HL-60 (cell line): ENCODE measurements at regions not wholly inside any gene's neighbourhood (a gene's known extent, or its start where the extent isn't known, plus 50 kb on each side); places are given as distances from the start of the nearest gene placed in this dataset.
"Not testable (repeated sequence)": the region's sequence is repeated elsewhere in the genome, so short reads cannot be mapped to it uniquely, and the experiment has no call there.

Experiments
- DNase-seq, 2 experiments: peaks; one replicate each; pipeline ENCODE4 v3.0.0-alpha.2; 2010 to 2020; ENCODE audit warnings: low read depth in 1 of 2, low spot score in 1 of 2
- H3K27ac ChIP-seq: fragments of 250-450 bp; sonication (Bioruptor Pico); replicated peaks from 2 replicates; pipeline ENCODE4 v1.5.1; 2020; ENCODE audit warnings: mild to moderate bottlenecking, moderate library complexity
- H3K27me3 ChIP-seq: fragments of 250-450 bp; sonication (Bioruptor Pico); 2 replicates; pipeline ENCODE4 v1.5.1; 2021; ENCODE audit warnings: mild to moderate bottlenecking, moderate library complexity; ENCODE audit not compliant: insufficient read depth, poor library complexity, severe bottlenecking
- H3K4me3 ChIP-seq: replicated peaks from 2 replicates; pipeline ENCODE4 v1.5.1; 2011; ENCODE audit warnings: mild to moderate bottlenecking, control low read depth, low read length; ENCODE audit not compliant: insufficient read depth
- CTCF ChIP-seq: IDR thresholded peaks from one replicate; pipeline ENCODE4 v1.5.1; 2011; ENCODE audit warnings: low read length, control low read depth, inconsistent platforms; ENCODE audit not compliant: insufficient read depth
- GABPA ChIP-seq: IDR thresholded peaks from 2 replicates; pipeline ENCODE4 v1.6.1; 2012; ENCODE audit warnings: low read depth
- POLR2AphosphoS5 ChIP-seq: IDR thresholded peaks from 2 replicates; pipeline ENCODE4 v1.6.1; 2012; ENCODE audit warnings: low read depth
- REST ChIP-seq: IDR thresholded peaks from 2 replicates; pipeline ENCODE4 v1.6.1; 2012; ENCODE audit warnings: low read depth; ENCODE audit not compliant: insufficient replicate concordance
- SPI1 ChIP-seq: IDR thresholded peaks from 2 replicates; pipeline ENCODE4 v1.6.1; 2012; ENCODE audit warnings: low read depth, mild to moderate bottlenecking, borderline replicate concordance

GRCh38 chr5:155655569-155655968 lies 642.0 kb downstream of the KIF4B start:
- H3K27ac ChIP-seq, result no peak overlapping the region
- TF ChIP-seq CTCF (no peak), GABPA (no peak)

GRCh38 chr5:155661859-155662258 lies 648.3 kb downstream of the KIF4B start:
- H3K27me3 ChIP-seq, result no peaks in the 10 kb centered on the region
- DNase-seq, result no peak
- H3K4me3 ChIP-seq, result no peak overlapping the region
- TF ChIP-seq POLR2AphosphoS5, result no peak
- TF ChIP-seq CTCF, result no peak
- no peak for TF ChIP-seq REST
- no peak for TF ChIP-seq SPI1
- no peak for TF ChIP-seq GABPA
- H3K27ac ChIP-seq, result no peak overlapping the region

More at GRCh38 chr5:155655569-155655968, 642.0 kb downstream of the KIF4B start:
- no peak for DNase-seq
- Histone ChIP-seq H3K4me3 (no peak overlapping the region), H3K27me3 (no peaks in the 10 kb centered on the region)

DNA sequence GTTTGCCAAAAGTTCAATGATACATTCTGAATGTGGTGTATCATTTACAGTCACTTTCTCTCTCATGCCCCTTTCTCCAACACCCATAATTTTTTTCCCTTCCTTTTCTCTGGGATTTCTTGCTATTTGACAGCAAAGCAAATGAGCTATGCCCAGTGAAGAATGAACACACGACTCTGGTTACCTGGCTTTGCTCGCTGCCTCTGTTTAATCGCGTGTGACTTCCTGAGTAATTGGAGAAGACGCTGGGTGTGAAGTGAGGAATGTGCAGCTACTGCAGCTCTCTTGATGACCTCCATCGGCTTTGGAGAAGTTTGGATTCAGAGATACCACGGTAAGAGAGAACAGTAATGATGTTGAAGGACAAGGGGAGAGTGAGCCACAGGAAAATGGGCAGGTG lies 651.8 kb downstream of the KIF4B start:
- Histone ChIP-seq H3K27me3 (no peaks in the 10 kb centered on the region), H3K4me3 (no peak overlapping the region), H3K27ac (no peak overlapping the region)
- no peak for DNase-seq
- no peak for TF ChIP-seq POLR2AphosphoS5
- no peak for TF ChIP-seq REST
- TF ChIP-seq SPI1, result no peak
- TF ChIP-seq CTCF, result no peak
- TF ChIP-seq GABPA, result no peak

DNA sequence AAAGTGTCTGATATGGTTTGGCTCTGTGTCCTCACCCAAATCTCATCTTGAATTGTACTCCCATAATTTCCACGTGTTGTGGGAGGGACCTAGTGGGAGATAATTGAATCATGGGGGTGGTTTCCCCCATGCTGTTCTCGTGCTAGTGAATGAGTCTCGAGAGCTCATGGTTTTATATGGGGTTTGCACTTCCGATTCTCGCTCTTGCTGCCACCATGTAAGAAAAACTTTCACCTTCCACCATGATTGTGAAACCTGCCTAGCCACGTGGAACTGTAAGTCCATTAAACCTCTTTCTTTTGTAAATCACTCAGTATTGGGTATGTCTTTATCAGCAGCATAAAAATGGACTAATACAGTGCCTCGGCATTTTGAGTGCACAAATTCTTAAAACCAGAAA lies 655.0 kb upstream of the SGCD start:
- H3K4me3 ChIP-seq, H3K27me3 ChIP-seq, DNase-seq, H3K27ac ChIP-seq: not testable (repeated sequence)
